PC-9 (cell line): ENCODE measurements at regions not wholly inside any gene's neighbourhood (a gene's known extent, or its start where the extent isn't known, plus 50 kb on each side); places are given as distances from the start of the nearest gene placed in this dataset.

Source experiments
- CTCF ChIP-seq: fragments of 200-600 bp; sonication (generic); conservative IDR thresholded peaks from 2 replicates; pipeline ENCODE4 v1.6.1; 2017; ENCODE audit warnings: mixed run types, antibody characterized with exemption, mild to moderate bottlenecking, moderate library complexity
- EZH2 ChIP-seq: fragments of 200-600 bp; sonication (generic); IDR thresholded peaks from 2 replicates; pipeline ENCODE4 v1.8.0; 2017; ENCODE audit warnings: antibody characterized with exemption, low read depth

- TF ChIP-seq CTCF (no peak), EZH2 (no peak)
Measured at GRCh38 chr5:126139086-126139485, 284.1 kb upstream of the GRAMD2B start.
